GM23338 (cell line): ENCODE measurements at regions not wholly inside any gene's neighbourhood (a gene's known extent, or its start where the extent isn't known, plus 50 kb on each side); places are given as distances from the start of the nearest gene placed in this dataset.

Source experiments
- ATAC-seq: fragments of 200-7000 bp; cut with Tn5 transposase; 3 replicates; pipeline ENCODE4 v1.9.1; 2020
- DNase-seq: peaks from one replicate; pipeline ENCODE4 v3.0.0-alpha.2; 2015; ENCODE audit warnings: low spot score
- H2AFZ ChIP-seq: fragments of 200-600 bp; sonication (generic); 2 replicates; pipeline ENCODE4 v1.8.0; 2016; ENCODE audit warnings: antibody characterized with exemption, mild to moderate bottlenecking, moderate library complexity
- H3F3A ChIP-seq: fragments of 200-600 bp; sonication (generic); replicated peaks from 2 replicates; pipeline ENCODE4 v1.8.0; 2017; ENCODE audit warnings: antibody characterized with exemption, mixed run types, low read depth
- H3K27ac ChIP-seq: fragments of 200-600 bp; sonication (generic); 2 replicates; pipeline ENCODE4 v1.6.1; 2016; ENCODE audit warnings: low read depth
- H3K27me3 ChIP-seq: fragments of 200-600 bp; sonication (generic); 2 replicates; pipeline ENCODE4 v1.8.0; 2016; ENCODE audit warnings: mild to moderate bottlenecking, mixed run types, moderate library complexity; ENCODE audit not compliant: insufficient read depth
- H3K36me3 ChIP-seq: fragments of 200-600 bp; sonication (generic); 2 replicates; pipeline ENCODE4 v1.8.0; 2016; ENCODE audit warnings: mild to moderate bottlenecking; ENCODE audit not compliant: insufficient read depth
- H3K4me1 ChIP-seq: fragments of 200-600 bp; sonication (generic); 2 replicates; pipeline ENCODE4 v1.8.0; 2016; ENCODE audit warnings: mild to moderate bottlenecking, moderate library complexity; ENCODE audit not compliant: insufficient read depth
- H3K4me2 ChIP-seq: fragments of 200-600 bp; sonication (generic); 2 replicates; pipeline ENCODE4 v1.7.1; 2017; ENCODE audit warnings: mixed run types
- H3K4me3 ChIP-seq: fragments of 200-600 bp; sonication (generic); 2 replicates; pipeline ENCODE4 v1.6.1; 2016; ENCODE audit warnings: mixed run types
- H3K79me2 ChIP-seq: fragments of 200-600 bp; sonication (generic); replicated peaks from 2 replicates; pipeline ENCODE4 v1.8.0; 2017; ENCODE audit warnings: mild to moderate bottlenecking; ENCODE audit not compliant: insufficient read depth
- H3K9me2 ChIP-seq: fragments of 200-600 bp; sonication (generic); 2 replicates; pipeline ENCODE4 v1.8.0; 2017; ENCODE audit not compliant: insufficient read depth
- H4K20me1 ChIP-seq: fragments of 200-600 bp; sonication (generic); replicated peaks from 2 replicates; pipeline ENCODE4 v1.8.0; 2017; ENCODE audit warnings: mild to moderate bottlenecking; ENCODE audit not compliant: insufficient read depth
- H3K27ac Mint-ChIP-seq: 2 replicates; pipeline ENCODE4 v1.8.0; 2020; ENCODE audit warnings: inconsistent platforms, mild to moderate bottlenecking, moderate library complexity, mixed read lengths
- H3K27me3 Mint-ChIP-seq: 3 replicates; pipeline ENCODE4 v1.8.0; 2022; ENCODE audit warnings: low read depth, mild to moderate bottlenecking, moderate library complexity, mixed read lengths, inconsistent platforms; ENCODE audit not compliant: insufficient read depth, poor library complexity
- H3K36me3 Mint-ChIP-seq: 3 replicates; pipeline ENCODE4 v1.8.0; 2021; ENCODE audit warnings: low read depth, mild to moderate bottlenecking, inconsistent platforms, moderate library complexity, mixed read lengths
- H3K4me1 Mint-ChIP-seq: 3 replicates; pipeline ENCODE4 v1.8.0; 2020; ENCODE audit warnings: mild to moderate bottlenecking, inconsistent platforms, mixed read lengths
- H3K4me3 Mint-ChIP-seq: 3 replicates; pipeline ENCODE4 v1.8.0; 2021; ENCODE audit warnings: moderate library complexity, mild to moderate bottlenecking, inconsistent platforms, mixed read lengths
- H3K9me3 Mint-ChIP-seq: 3 replicates; pipeline ENCODE4 v1.8.0; 2020; ENCODE audit warnings: moderate library complexity, mild to moderate bottlenecking, inconsistent platforms, mixed read lengths
- CREB1 ChIP-seq: fragments of 250-450 bp; sonication (Bioruptor Pico); IDR thresholded peaks from 2 replicates; pipeline ENCODE4 v1.5.0; 2020; ENCODE audit warnings: low read depth, mild to moderate bottlenecking, moderate library complexity
- CTCF ChIP-seq, 2 experiments: fragments of 200-600 bp in 1 of 2; sonication (generic) in 1 of 2; conservative IDR thresholded peaks; 2 replicates each; pipeline versions ENCODE4 v1.5.1 to v1.6.1; 2016 to 2017; ENCODE audit warnings: antibody characterized with exemption in 2 of 2, low read depth in 2 of 2, mild to moderate bottlenecking in 2 of 2, moderate library complexity in 1 of 2
- ETS1 ChIP-seq: IDR thresholded peaks from 2 replicates; pipeline ENCODE4 v1.6.1; 2016; ENCODE audit warnings: antibody characterized with exemption
- EZH2 ChIP-seq: fragments of 200-600 bp; sonication (generic); IDR thresholded peaks from one replicate; pipeline ENCODE4 v1.8.0; 2017; ENCODE audit warnings: antibody characterized with exemption, mild to moderate bottlenecking, low read depth; ENCODE audit not compliant: unreplicated experiment
- EZH2phosphoT487 ChIP-seq: fragments of 200-600 bp; sonication (generic); IDR thresholded peaks from one replicate; pipeline ENCODE4 v1.8.1; 2018; ENCODE audit warnings: antibody characterized with exemption; ENCODE audit not compliant: unreplicated experiment
- NANOG ChIP-seq: IDR thresholded peaks from 2 replicates; pipeline ENCODE4 v1.6.1; 2016; ENCODE audit warnings: antibody characterized with exemption, borderline replicate concordance
- REST ChIP-seq: IDR thresholded peaks from one replicate; pipeline ENCODE4 v1.6.1; 2018; ENCODE audit warnings: antibody characterized with exemption; ENCODE audit not compliant: unreplicated experiment
- STAT1 ChIP-seq: IDR thresholded peaks from one replicate; pipeline ENCODE4 v1.6.1; 2016; ENCODE audit warnings: antibody characterized with exemption; ENCODE audit not compliant: unreplicated experiment
- ZNF331 ChIP-seq: fragments of 250-450 bp; sonication (Bioruptor Pico); IDR thresholded peaks from 2 replicates; pipeline ENCODE4 v1.5.0; 2020; ENCODE audit warnings: low read depth, mild to moderate bottlenecking, moderate library complexity
- ZNF462 ChIP-seq: fragments of 250-450 bp; sonication (Bioruptor Pico); IDR thresholded peaks from 2 replicates; pipeline ENCODE4 v1.5.0; 2020; ENCODE audit warnings: mild to moderate bottlenecking, moderate library complexity

GRCh38 chr18:29418136-29418535 is 1241.2 kb upstream of the CDH2 start (continued):
- TF ChIP-seq ETS1 (no peak), REST (no peak), CTCF (conservative IDR thresholded peaks at IDR 0.05; ENCODE audit: low read depth in 2 of 2) (no peak), EZH2phosphoT487 (no peak), CREB1 (CRISPR knock-in tag) (no peak), NANOG (no peak), STAT1 (no peak)

GRCh38 chr18:29406996-29407395 is 1230.1 kb upstream of the CDH2 start:
- peaks cover 12% of the 10 kb centered on the region; the same call in 2 of the 3 replicates for H3K9me3 Mint-ChIP-seq
- DNase-seq (no peak), ATAC-seq (no peak)
- Histone ChIP-seq H3K9me2 (no peaks in the 10 kb centered on the region), H3K4me3 (no peak overlapping the region), H3K79me2 (no peaks in the 10 kb centered on the region), H3F3A (no peaks in the 10 kb centered on the region), H3K4me2 (no peak overlapping the region), H3K27me3 (no peaks in the 10 kb centered on the region), H3K27ac (no peak overlapping the region), H3K4me1 (no peaks in the 10 kb centered on the region), H4K20me1 (no peaks in the 10 kb centered on the region), H2AFZ (no peak overlapping the region), H3K36me3 (no peaks in the 10 kb centered on the region)
- no peak overlapping the region for H3K4me3 Mint-ChIP-seq
- peaks cover 3% of the 10 kb centered on the region; the same call in 2 of the 3 replicates for H3K36me3 Mint-ChIP-seq
- H3K4me1 Mint-ChIP-seq = no peaks in the 10 kb centered on the region
- no peaks in the 10 kb centered on the region for H3K27me3 Mint-ChIP-seq
- no peak overlapping the region for H3K27ac Mint-ChIP-seq
- TF ChIP-seq EZH2 = no peak
- no peak for TF ChIP-seq ZNF462 (CRISPR knock-in tag)
- no peak for TF ChIP-seq ZNF331
- no peak for TF ChIP-seq ETS1
- TF ChIP-seq NANOG = no peak
- no peak for TF ChIP-seq EZH2phosphoT487
